GM18873 (cell line): ENCODE measurements at regions not wholly inside any gene's neighbourhood (a gene's known extent, or its start where the extent isn't known, plus 50 kb on each side); places are given as distances from the start of the nearest gene placed in this dataset.
"Not testable (repeated sequence)": the region's sequence is repeated elsewhere in the genome, so short reads cannot be mapped to it uniquely, and the experiment has no call there.

Experiments used
- ATAC-seq: cut with Tn5 transposase; IDR thresholded peaks from one replicate; pipeline ENCODE4 v1.9.1; 2021; ENCODE audit warnings: mild to moderate bottlenecking, moderate library complexity, moderate number of reproducible peaks; ENCODE audit not compliant: unreplicated experiment, low FRiP score

DNA sequence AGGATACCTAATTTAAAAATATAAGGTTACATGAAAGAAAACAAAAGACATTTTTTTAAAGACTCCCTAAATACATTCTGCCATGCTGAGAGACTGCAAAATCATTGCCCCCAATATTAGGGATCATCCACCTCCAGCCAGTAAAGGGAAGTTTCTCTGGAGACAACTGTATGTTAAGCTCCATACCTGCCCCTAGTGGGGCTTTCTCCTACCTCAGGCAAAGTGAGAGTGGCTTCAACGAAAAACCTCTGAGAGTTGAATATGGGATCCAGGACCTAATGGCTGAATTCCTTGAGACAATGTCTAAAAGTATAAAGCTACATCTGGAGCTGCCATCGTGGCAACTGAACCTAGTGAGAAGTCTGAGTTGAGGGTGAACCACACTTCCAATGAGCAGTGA, 248.1 kb upstream of the FIGN start:
- no peak for ATAC-seq

DNA sequence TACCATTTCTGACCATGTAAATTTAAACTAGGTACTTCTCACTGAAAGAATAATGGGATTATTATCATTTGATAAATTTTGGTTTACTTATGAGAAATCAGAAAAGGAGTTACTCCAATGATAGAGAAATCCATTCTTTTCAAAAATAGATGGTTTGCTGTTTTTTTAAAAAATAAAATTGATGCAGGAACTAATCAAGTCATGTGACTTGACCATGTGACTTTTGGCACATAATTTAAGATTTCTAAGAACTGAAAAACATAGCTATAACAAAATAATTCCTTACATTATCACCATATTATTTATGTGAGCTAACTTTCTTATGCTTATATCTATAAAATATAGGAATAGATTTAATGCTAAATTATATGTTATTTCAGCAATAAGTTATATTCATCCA, 247.1 kb upstream of the FIGN start:
- no peak for ATAC-seq

DNA sequence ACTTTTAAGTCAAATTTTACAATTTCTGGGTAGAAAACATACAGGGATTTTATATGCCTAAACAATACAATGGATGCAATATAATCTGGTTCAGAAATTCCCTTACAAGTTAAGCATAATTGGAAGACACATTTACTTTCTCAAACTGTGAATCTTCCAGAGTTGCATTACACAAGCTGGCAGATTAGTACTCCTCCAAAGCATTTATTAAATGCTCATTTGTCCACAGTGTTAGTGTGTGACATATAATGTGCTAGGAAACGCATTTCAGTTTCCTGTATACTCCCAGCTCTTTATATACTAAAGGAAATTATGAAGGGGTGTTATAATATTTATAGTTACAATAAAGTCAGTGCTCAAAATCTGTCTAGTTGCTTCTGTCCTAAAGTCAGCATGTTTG, 239.0 kb upstream of the FIGN start:
- ATAC-seq = no peak

DNA sequence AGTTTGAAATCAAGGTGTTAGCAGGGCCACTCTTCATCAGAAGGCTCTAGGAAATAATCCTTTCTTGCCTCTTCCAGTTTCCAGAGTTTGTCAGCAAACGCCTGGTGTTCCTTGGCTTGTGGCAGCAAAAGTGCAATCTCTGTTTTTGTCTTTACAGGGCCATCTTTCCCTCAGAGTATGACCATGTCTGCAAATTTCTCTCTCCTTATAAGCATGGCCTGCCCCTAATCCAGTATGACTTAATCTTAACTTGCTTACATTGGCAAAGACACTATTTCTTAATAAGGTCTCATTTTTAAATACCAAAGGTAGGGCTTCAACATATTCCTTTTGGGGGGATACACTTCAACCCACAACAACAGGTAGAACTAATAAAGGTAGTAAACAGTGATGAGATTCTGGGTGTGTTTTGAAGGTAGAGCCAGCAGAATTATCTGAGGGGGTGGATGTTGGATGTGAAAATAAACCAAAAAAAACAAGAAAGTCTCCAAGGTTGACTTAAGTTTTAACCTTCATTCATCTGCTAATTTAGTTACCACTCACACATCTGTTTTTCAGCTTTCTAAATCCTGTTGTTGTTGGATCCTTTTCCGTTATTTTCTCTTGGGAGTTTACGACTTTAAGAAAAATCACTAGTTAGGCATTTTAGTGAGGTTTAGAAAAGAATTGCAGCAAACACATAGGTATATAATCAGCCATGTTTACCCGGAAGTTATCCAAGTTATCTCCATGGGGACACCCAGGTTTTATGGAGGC, 234.4 kb upstream of the FIGN start:
- ATAC-seq = no peak

DNA sequence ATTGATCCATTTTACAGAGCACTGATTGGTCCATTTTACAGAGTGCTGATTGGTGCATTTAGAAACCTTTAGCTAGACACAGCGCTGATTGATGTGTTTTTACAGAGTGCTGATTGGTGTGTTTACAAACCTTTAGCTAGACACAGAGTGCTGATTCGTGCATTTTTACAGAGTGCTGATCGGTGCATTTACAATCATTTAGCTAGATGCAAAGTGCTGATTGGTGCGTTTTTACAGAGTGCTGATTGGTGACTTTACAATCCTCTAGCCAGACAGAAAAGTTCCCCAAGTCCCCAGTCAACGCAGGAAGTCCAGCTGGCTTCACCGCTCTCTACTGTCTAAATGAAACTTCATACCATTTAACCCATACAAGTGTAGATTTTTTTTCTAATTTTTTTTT, 228.5 kb upstream of the FIGN start:
- ATAC-seq = not testable (repeated sequence)

DNA sequence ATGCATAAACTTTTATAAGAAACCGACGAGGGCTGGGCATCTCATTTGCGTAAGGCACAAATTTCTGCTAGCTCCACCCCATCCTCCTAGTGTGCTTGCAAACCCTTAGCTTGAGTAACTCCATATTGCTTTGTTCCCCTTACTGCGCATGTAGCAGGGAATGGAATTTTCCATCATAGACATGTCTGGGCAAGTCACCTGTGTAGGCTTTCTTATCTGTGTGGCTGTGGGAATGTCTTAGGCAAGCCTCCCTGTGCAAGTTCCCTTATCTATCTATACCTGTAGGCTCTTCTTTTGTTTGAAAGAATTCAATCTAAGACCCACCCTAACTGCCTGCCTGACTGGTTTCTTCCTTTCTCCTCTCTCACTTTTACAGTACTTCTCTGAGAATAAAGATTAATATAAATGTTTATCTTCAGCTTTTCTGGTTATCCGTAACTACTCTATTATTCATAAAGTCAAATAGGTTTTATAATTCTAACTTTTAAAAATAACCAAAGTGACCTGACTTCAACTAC, 217.6 kb upstream of the FIGN start:
- no peak for ATAC-seq

DNA sequence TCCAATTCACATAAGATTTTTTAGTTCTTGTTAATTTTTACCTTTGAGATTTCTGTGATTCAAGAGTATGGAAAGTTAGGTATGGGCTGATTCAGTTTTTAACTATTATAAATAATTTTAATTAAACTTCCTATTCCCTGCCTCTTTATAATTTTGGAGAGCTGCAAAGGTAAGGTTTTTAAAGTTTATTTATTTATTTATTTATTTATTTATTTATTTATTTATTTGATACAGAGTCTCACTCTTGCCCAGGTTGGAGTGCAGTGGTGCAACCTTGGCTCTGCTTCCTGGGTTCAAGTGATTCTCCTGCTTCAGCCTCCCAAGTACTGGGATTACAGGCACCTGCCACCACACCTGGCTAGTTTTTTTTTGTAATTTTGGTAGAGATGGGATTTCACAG, 215.5 kb upstream of the FIGN start:
- no peak for ATAC-seq

DNA sequence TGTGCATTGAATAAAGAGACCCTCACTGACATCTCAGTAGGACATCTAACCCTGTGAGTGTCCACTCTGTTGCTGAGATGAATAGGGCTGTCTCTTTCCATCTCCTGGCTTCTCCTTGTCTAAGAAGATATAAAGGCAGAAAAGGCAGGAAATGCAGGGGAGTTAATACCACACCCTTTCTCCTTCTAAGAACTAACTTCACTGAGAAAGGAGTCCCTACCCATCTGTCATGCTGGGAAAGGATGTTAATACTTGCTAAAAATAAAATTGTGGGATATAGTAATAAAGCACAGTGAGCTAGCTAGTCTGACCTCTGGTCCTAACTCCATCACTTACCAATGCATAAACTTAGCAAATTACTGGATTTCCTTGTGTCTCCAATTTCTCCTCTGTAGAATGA, 213.9 kb upstream of the FIGN start:
- no peak for ATAC-seq

DNA sequence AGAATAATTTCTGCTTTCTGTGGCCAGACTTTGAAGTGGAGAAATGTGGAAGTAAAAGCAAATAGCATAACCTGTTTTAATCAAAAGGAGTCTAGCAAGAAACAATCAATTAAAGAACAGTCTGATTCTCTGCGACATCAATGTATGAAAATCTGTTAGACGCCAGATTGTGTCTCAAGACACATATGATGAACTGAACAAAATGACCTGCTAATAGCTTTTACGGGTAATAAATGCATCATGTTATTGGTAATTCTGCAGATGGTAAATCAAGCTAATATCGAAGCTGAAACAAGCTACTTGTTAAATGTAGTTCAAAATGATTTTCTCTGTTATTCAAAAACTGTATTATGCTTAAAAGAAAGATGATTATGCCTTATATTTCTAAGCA, 208.5 kb upstream of the FIGN start:
- no peak for ATAC-seq

DNA sequence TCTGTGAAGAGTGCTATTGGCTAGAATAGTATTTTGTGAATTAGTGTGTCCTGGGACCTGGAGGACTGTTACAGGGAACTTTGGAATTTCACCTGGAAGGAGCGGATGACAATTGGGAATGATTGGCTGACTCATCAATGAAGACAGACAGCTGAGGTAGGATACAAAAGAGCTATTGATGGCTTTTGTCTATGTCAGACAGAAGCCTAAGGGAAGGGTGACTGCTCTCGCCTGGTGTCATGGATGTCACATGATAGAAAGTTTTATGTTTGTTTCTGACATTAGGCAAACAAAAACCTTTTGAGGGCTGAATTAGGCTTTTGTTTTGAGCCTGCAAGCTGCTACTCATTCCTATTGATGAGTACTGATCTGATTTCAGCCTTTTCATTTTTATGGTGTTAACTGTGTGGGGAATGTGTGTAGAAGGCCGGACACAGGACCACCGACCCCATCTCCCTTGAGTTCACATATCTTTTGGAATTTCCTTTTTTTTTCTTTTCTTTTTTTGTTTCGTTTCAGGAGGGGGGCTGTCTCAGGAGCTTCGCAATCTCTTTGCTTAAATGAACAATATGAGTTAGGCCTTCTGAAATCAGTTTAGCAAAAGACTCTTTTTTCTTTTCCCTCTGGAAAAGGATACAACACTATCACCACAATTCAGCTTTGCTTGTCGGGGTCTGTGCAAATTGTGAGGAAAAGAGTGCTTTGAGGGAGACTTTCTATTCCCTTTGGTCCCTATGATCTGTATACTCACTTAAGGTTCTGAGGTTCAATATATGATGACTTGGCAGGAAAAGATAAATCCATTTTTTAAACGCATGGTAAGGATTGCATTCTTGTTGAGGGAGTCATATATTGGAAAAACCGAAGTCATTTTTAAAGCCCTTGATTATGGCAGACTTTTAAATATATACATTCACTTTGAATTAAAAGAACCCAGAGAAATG, 207.9 kb upstream of the FIGN start:
- ATAC-seq = no peak

DNA sequence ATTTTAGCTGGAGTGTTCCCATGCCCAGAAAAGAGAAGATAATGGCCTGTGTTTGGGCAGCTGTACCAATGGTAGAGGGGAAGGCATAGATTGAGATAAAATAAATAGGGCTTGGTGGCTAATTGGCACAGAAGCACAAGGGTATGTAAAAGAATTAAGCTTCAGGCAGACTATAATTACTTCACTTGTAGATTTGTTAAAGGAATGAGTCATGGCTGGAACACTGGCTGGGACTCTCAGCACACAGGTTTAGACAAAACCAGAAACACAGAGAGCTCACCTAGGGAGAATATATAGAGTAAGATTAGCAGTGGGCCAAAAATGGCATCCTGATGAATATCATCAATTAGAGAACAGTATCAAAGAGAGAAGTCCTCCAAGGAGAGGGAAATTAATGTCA, 198.3 kb upstream of the FIGN start:
- no peak for ATAC-seq

DNA sequence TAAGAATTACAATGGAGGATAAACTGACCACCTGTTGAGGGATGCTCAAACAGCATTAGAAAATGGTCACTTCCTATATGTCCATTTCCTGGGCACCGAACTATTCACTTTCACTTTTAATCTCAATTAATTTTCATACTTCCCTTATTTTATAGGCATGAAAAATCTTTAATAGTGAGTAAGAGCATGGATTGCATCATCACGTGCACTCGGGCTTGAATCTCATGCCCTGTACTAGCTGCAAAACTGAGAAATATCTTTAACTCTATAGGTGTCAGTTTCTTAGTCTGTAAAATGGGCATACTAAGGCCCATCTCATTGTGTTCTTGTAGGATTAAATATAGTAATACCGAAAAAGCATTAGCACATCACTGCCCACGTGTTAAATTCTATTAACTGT, 183.9 kb upstream of the FIGN start:
- ATAC-seq = no peak

DNA sequence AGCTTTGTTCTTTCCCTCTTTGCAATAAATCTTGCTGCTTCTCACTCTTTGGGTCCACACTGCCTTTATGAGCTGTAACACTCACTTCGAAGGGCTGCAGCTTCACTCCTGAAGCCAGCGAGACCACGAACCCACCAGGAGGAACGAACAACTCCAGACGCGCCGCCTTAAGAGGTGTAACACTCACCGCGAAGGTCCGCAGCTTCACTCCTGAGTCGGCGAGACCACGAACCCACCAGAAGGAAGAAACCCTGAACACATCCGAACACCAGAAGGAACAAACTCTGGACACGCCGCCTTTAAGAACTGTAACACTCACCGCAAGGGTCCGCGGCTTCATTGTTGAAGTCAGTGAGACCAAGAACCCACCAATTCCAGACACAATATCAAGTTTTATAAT, 178.7 kb upstream of the FIGN start:
- not testable (repeated sequence) for ATAC-seq

DNA sequence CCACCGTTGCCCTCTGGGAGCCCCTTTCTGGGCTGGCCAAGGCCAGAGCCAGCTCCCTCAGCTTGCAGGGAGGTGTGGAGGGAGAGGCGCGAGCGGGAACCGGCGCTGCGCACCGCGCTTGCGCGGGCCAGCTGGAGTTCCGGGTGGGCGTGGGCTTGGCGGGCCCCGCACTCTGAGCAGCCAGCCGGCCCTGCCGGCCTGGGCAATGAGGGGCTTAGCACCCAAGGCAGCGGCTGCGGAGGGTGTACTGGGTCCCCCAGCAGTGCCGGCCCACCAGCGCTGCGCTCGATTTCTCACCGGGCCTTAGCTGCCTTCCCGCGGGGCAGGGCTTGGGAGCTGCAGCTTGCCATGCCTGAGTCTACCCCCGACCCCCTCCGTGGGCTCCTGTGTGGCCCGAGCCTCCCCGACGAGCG, 177.7 kb upstream of the FIGN start:
- not testable (repeated sequence) for ATAC-seq

DNA sequence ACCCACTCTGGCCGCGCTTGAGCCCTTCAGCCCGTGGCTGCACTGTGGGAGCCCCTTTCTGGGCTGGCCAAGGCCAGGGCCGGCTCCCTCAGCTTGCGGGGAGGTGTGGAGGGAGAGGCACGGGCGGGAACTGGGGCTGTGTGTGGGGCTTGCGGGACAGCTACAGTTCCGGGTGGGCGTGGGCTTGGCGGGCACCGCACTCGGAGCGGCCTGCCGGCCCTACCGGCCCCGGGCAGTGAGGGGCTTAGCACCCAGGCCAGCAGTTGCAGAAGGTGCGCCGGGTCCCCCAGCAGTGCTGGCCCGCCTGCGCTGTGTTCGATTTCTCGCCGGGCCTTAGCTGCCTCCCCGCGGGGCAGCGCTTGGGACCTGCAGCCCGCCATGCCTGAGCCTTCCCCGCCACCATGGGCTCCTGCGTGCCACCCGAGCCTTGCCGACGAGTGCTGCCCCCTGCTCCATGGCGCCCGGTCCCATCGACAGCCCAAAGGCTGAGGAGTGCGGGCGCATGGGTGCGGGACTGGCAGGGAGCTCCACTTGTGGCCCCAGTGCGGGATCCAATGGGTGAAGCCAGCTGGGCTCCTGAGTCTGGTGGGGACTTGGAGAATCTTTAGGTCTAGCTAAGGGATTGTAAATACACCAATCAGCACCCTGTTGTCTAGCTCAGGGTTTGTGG, 173.7 kb upstream of the FIGN start:
- ATAC-seq = no peak

DNA sequence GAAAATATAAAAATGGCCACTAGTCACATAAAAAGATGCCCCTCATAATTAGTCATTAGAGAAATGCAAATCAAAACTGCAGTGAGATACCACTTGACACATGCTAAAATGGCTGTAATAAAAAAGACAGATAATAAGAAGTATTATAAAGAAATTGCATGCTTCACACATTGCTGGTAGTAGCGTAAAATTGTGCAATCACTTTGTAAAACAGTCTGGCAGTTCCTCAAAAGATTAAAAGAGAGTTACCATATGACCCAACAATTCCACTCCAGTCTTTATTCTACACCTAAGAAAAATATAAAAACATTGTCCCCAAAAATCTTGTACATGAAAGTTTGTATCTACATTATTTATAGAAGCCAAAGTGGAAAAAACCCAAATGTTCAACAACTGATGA, 170.6 kb upstream of the FIGN start:
- ATAC-seq = no peak

DNA sequence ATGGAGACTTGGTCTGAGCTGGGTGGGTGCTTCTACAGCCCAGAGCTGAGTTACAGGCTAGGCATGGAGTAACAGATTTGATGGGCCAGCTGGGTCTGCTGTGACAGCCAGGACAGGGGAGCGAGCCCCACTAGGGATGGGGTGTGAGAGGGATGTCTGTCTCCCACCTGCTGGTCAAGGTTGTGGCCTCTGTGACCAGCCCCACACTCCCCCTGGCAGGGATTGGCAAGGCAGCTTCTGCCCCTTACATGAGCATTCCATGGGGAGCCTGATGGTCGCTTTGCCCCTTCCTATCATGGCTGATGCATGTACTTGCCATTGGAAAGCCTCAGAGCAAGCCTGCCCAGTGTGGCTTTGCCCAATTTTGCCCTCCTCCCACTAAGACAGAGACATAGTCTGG, 162.0 kb upstream of the FIGN start:
- no peak for ATAC-seq

DNA sequence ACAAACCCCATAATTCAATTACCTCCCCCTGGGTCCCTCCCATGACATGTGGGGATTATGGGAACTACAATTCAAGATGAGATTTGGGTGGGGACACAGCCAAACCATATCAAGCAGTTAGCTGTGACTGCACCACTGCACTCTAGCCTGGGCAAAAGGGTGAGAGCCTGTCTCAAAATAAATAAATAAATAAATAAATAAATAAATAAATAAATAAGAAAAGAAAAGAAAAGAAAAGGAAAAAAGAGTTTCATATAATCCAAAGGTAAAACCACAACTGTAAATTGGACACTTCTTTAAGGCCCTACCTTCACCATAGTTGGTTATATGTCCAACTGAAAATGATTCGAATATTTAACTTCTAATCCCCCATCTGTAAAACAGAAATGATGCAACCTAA, 157.6 kb upstream of the FIGN start:
- ATAC-seq = not testable (repeated sequence)

DNA sequence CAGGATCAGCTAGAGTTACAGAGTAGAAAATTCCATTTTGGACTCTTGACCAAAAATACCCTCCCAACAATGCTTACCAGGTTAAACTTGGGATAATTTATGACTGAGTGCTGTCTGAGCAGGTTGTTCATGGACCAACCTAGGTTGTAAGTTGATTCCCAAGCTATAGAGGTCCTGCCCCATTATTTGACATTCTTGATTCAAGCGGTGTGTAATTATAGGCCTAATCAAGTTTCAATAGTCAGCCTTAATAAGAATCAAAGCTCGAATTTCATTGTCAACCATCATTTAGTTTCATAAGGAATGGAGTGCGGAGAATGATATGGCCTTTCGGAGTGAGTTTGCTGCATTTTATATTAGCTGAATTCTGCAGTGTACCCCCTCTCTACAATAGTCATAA, 152.8 kb upstream of the FIGN start:
- ATAC-seq = no peak

DNA sequence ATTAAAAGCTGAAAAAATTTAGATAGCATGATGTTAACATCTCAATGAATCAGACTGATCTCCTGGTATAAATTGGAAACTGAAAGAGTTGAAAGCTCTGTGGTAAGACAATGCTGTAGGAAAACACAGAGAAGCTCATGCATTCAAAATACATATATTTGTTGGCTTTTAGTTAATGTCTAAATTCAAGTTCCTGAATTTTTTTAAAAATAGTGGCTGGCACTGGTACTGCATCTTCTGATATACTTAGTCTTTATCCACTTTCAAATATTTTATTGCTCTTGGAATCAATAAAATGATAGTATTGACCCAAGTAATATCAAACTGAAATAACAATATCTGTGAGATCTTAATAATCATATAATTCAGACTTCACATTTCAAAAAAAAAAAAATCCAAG, 151.4 kb upstream of the FIGN start:
- no peak for ATAC-seq

DNA sequence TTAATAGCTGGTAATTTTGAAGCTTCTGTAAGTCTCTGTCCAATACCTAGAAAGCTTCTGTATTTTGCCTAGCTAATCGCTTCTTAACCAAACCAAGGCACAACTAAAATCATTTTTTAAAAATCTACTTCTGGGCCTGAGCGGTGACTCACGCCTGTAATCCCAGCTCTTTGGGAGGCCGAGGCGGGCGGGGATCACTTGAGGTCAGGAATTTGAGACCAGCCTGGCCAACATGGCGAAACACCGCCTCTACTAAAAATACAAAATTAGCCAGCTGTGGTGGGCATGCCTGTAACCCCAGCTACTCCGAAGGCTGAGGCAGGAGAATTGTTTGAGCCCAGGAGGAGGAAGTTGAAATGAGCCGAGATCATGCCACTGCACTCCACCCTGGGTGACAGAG, 148.6 kb upstream of the FIGN start:
- ATAC-seq = no peak
